ENCODE measurements at regions not wholly inside any gene's neighbourhood (a gene's known extent, or its start where the extent isn't known, plus 50 kb on each side); places are given as distances from the start of the nearest gene placed in this dataset.

DNA sequence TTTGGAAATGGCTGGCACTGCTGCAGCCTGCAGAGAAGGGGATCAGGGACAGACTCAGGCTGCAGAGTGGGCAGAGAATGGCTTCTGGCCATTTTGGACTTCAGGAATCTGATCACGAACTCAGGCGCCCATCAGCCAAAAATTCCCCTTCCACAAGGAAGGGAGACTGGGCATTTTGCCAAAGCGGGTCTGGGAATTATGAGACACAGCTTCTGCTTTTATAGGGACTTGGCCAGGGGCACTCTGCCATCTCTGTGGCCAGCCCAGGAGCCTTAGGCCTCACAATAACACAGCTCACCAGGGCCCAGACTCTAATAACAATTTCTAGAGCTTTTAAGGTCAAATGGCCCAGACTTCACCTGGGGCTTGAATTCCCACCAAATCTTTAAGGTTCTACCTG lies 74.7 kb downstream of the CHST1 start:
- DNase-seq (no peak), ATAC-seq (ENCODE audit: insufficient read depth, low read depth) (no peak)
- Histone ChIP-seq H3K4me3 (ENCODE audit: low read depth in 1 of 2, low read length in 2 of 2) (no peak overlapping the region), H2AFZ (ENCODE audit: low read depth, low read length) (no peak overlapping the region), H3K27ac (ENCODE audit: low read length) (no peak overlapping the region), H4K20me1 (ENCODE audit: insufficient read depth, low read length) (no peaks in the 10 kb centered on the region), H3K36me3 (ENCODE audit: insufficient read depth, low read length) (no peaks in the 10 kb centered on the region), H3K79me2 (ENCODE audit: insufficient read depth, low read length) (no peaks in the 10 kb centered on the region), H3K9ac (ENCODE audit: low read depth, low read length) (no peak overlapping the region), H3K9me3 (ENCODE audit: insufficient read depth, low read length, severe bottlenecking) (no peaks in the 10 kb centered on the region), H3K4me1 (ENCODE audit: insufficient read depth, low read length) (no peaks in the 10 kb centered on the region), H3K4me2 (ENCODE audit: insufficient read depth, low read length) (no peak overlapping the region), H3K27me3 (ENCODE audit: insufficient read depth, low read length, poor library complexity) (peaks cover 12% of the 10 kb centered on the region)
- TF ChIP-seq, protein P1, sequence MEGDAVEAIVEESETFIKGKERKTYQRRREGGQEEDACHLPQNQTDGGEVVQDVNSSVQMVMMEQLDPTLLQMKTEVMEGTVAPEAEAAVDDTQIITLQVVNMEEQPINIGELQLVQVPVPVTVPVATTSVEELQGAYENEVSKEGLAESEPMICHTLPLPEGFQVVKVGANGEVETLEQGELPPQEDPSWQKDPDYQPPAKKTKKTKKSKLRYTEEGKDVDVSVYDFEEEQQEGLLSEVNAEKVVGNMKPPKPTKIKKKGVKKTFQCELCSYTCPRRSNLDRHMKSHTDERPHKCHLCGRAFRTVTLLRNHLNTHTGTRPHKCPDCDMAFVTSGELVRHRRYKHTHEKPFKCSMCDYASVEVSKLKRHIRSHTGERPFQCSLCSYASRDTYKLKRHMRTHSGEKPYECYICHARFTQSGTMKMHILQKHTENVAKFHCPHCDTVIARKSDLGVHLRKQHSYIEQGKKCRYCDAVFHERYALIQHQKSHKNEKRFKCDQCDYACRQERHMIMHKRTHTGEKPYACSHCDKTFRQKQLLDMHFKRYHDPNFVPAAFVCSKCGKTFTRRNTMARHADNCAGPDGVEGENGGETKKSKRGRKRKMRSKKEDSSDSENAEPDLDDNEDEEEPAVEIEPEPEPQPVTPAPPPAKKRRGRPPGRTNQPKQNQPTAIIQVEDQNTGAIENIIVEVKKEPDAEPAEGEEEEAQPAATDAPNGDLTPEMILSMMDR (IDR thresholded peaks at IDR 0.05; ENCODE audit: borderline replicate concordance, extremely low read depth, low read length, poor library complexity, severe bottlenecking): no peak
- no peak for TF ChIP-seq EZH2 (IDR thresholded peaks at IDR 0.05; ENCODE audit: borderline replicate concordance, low read depth, low read length, severe bottlenecking)

DNA sequence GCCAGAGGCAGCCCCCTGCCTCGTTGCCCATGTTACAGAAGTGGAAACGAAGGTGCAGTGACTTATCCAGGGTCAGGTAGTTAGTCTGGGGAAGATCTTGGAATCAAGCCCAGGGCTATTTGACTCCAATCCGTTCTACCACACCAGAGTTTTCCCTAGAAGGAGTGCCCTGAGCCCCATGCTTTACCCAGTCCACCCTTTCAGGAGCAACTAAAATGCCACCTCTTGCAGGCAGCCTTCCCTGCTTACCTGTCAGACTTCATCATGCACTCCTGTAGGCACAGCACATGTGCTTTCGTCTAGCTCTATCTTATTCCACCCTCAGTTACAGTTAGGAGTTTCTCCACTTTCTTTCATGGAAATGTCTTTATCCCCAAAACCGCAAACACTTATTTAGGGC lies 80.2 kb downstream of the CHST1 start:
- Histone ChIP-seq H3K27ac (ENCODE audit: low read length) (no peak overlapping the region), H3K79me2 (ENCODE audit: insufficient read depth, low read length) (no peaks in the 10 kb centered on the region), H3K4me2 (ENCODE audit: insufficient read depth, low read length) (no peak overlapping the region), H3K4me1 (ENCODE audit: insufficient read depth, low read length) (no peaks in the 10 kb centered on the region), H3K36me3 (ENCODE audit: insufficient read depth, low read length) (no peaks in the 10 kb centered on the region), H3K4me3 (ENCODE audit: low read depth in 1 of 2, low read length in 2 of 2) (no peak overlapping the region), H3K27me3 (ENCODE audit: insufficient read depth, low read length, poor library complexity) (peaks cover 12% of the 10 kb centered on the region), H3K9me3 (ENCODE audit: insufficient read depth, low read length, severe bottlenecking) (no peaks in the 10 kb centered on the region), H4K20me1 (ENCODE audit: insufficient read depth, low read length) (peaks cover 3% of the 10 kb centered on the region; the same call in 1 of the 2 replicates), H2AFZ (ENCODE audit: low read depth, low read length) (no peak overlapping the region), H3K9ac (ENCODE audit: low read depth, low read length) (no peak overlapping the region)
- no peak for TF ChIP-seq EZH2 (IDR thresholded peaks at IDR 0.05; ENCODE audit: borderline replicate concordance, low read depth, low read length, severe bottlenecking)
- TF ChIP-seq, protein P1 (IDR thresholded peaks at IDR 0.05; ENCODE audit: borderline replicate concordance, extremely low read depth, low read length, poor library complexity, severe bottlenecking): no peak
- DNase-seq (no peak), ATAC-seq (ENCODE audit: insufficient read depth, low read depth) (no peak)

DNA sequence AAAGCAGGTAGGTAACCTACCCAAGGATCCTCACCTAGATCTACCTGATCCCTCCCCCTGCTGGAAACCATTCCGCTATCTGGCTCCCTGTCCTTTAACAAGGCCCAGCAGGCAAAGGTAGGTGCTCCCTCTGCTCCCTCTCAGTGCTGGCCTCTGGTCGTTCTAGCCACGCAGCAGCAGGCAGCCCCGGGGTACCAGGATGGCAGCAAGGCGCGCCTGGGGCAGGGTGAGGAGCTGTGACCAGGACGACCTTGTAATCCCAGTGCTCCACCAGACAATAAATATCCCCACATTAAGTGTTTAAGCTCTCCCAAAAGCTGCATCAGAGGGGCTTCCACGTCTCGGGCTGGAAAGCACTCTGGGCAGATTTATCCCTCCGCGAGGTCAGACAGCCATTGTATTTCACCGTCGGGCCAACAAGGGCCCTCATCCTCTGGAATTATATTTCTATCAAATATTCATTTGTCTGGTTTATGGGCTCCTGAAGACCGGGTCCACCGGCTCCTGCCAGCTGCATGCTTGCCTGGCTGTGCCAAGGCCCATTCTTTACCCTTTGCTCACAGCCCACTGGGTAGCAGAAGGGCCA lies 81.3 kb downstream of the CHST1 start:
- ATAC-seq (ENCODE audit: insufficient read depth, low read depth) (no peak), DNase-seq (no peak)
- Histone ChIP-seq H3K36me3 (ENCODE audit: insufficient read depth, low read length) (no peaks in the 10 kb centered on the region), H3K9me3 (ENCODE audit: insufficient read depth, low read length, severe bottlenecking) (no peaks in the 10 kb centered on the region), H3K79me2 (ENCODE audit: insufficient read depth, low read length) (no peaks in the 10 kb centered on the region), H3K9ac (ENCODE audit: low read depth, low read length) (no peak overlapping the region), H3K4me3 (ENCODE audit: low read depth in 1 of 2, low read length in 2 of 2) (no peak overlapping the region), H3K4me1 (ENCODE audit: insufficient read depth, low read length) (no peaks in the 10 kb centered on the region), H3K27ac (ENCODE audit: low read length) (no peak overlapping the region), H2AFZ (ENCODE audit: low read depth, low read length) (no peak overlapping the region), H4K20me1 (ENCODE audit: insufficient read depth, low read length) (peaks cover 3% of the 10 kb centered on the region; the same call in 1 of the 2 replicates), H3K4me2 (ENCODE audit: insufficient read depth, low read length) (no peak overlapping the region), H3K27me3 (ENCODE audit: insufficient read depth, low read length, poor library complexity) (peaks cover 15% of the 10 kb centered on the region)
- no peak for TF ChIP-seq EZH2 (IDR thresholded peaks at IDR 0.05; ENCODE audit: borderline replicate concordance, low read depth, low read length, severe bottlenecking)
- TF ChIP-seq, protein P1 (IDR thresholded peaks at IDR 0.05; ENCODE audit: borderline replicate concordance, extremely low read depth, low read length, poor library complexity, severe bottlenecking): no peak

Data from DND-41 (cell line).